ENCODE measurements at regions not wholly inside any gene's neighbourhood (a gene's known extent, or its start where the extent isn't known, plus 50 kb on each side); places are given as distances from the start of the nearest gene placed in this dataset.
A peak's percentile ranks its signal among the peaks of the same experiment; 100 is the strongest.

- Histone ChIP-seq H3K4me1 (no peaks in the 10 kb centered on the region), H3K36me3 (no peaks in the 10 kb centered on the region), H3K27me3 (no peaks in the 10 kb centered on the region), H3K27ac (no peak overlapping the region), H3K4me3 (no peak overlapping the region), H3K9me3 (no peaks in the 10 kb centered on the region)
- no peak for TF ChIP-seq CTCF (IDR thresholded peaks at IDR 0.05)
- ATAC-seq (no peak), DNase-seq (no peak)
- intact Hi-C loops (cut with DNase I): no loop called here
Measured at GRCh38 chr12:67751381-67751928, 102.9 kb downstream of the DYRK2 start.

- ATAC-seq (no peak), DNase-seq (no peak)
- Histone ChIP-seq H3K4me3 (no peak overlapping the region), H3K9me3 (no peaks in the 10 kb centered on the region), H3K4me1 (no peaks in the 10 kb centered on the region), H3K27ac (no peak overlapping the region), H3K36me3 (no peaks in the 10 kb centered on the region), H3K27me3 (no peaks in the 10 kb centered on the region)
- intact Hi-C loops (cut with DNase I): no loop called here
- no peak for TF ChIP-seq CTCF (IDR thresholded peaks at IDR 0.05)
Measured at GRCh38 chr12:67752226-67752732, 103.7 kb downstream of the DYRK2 start.

GRCh38 chr12:67754933-67755697, 106.6 kb downstream of the DYRK2 start:
- no peak overlapping the region for H3K4me3 ChIP-seq
- no peaks in the 10 kb centered on the region for H3K27me3 ChIP-seq
- H3K9me3 ChIP-seq: no peaks in the 10 kb centered on the region
- ATAC-seq (peak; percentile 92), DNase-seq (peak in 2 of 4 donors; percentile 15 to 35)
- no peaks in the 10 kb centered on the region for H3K4me1 ChIP-seq
- H3K27ac ChIP-seq: no peak overlapping the region
- no peaks in the 10 kb centered on the region for H3K36me3 ChIP-seq
- TF ChIP-seq CTCF (IDR thresholded peaks at IDR 0.05): no peak
- intact Hi-C loops (cut with DNase I): no loop called here

GRCh38 chr12:67757651-67758050, 109.1 kb downstream of the DYRK2 start:
- Histone ChIP-seq H3K4me3 (no peak overlapping the region), H3K27ac (no peak overlapping the region), H3K4me1 (no peaks in the 10 kb centered on the region), H3K27me3 (no peaks in the 10 kb centered on the region), H3K9me3 (no peaks in the 10 kb centered on the region), H3K36me3 (no peaks in the 10 kb centered on the region)
- no peak for TF ChIP-seq CTCF (IDR thresholded peaks at IDR 0.05)
- intact Hi-C loops (cut with DNase I): no loop called here
- ATAC-seq: no peak
- DNase-seq: no peak

GRCh38 chr12:67758119-67758518, 109.6 kb downstream of the DYRK2 start:
- no peak overlapping the region for H3K27ac ChIP-seq
- no peaks in the 10 kb centered on the region for H3K36me3 ChIP-seq
- no peak for TF ChIP-seq CTCF (IDR thresholded peaks at IDR 0.05)
- H3K9me3 ChIP-seq: no peaks in the 10 kb centered on the region
- DNase-seq (no peak), ATAC-seq (no peak)
- H3K27me3 ChIP-seq: no peaks in the 10 kb centered on the region
- no peak overlapping the region for H3K4me3 ChIP-seq
- H3K4me1 ChIP-seq: no peaks in the 10 kb centered on the region
- intact Hi-C loops (cut with DNase I): no loop called here

Data from left lung (tissue), 4 donors.